MM.1S (cell line): ENCODE measurements at regions not wholly inside any gene's neighbourhood (a gene's known extent, or its start where the extent isn't known, plus 50 kb on each side); places are given as distances from the start of the nearest gene placed in this dataset.
"Not testable (repeated sequence)": the region's sequence is repeated elsewhere in the genome, so short reads cannot be mapped to it uniquely, and the experiment has no call there.

Experiments used
- DNase-seq: peaks from one replicate; pipeline ENCODE4 v3.0.0-alpha.2; 2015
- H2AFZ ChIP-seq: fragments of 300-600 bp; sonication (generic); 2 replicates; pipeline ENCODE4 v1.6.0; 2016; ENCODE audit warnings: antibody characterized with exemption, low read length
- H3F3A ChIP-seq: fragments of 300-600 bp; sonication (generic); 2 replicates; pipeline ENCODE4 v1.6.1; 2016; ENCODE audit warnings: mild to moderate bottlenecking, antibody characterized with exemption, low read length, moderate library complexity, mixed read lengths; ENCODE audit not compliant: insufficient read depth
- H3K27ac ChIP-seq: fragments of 300-600 bp; sonication (generic); 2 replicates; pipeline ENCODE4 v1.5.1; 2016; ENCODE audit warnings: mild to moderate bottlenecking, low read length
- H3K27me3 ChIP-seq: fragments of 300-600 bp; sonication (generic); replicated peaks from 2 replicates; pipeline ENCODE4 v1.6.0; 2016; ENCODE audit warnings: low read length; ENCODE audit not compliant: insufficient read depth
- H3K36me3 ChIP-seq: fragments of 300-600 bp; sonication (generic); replicated peaks from 2 replicates; pipeline ENCODE4 v1.6.1; 2016; ENCODE audit warnings: mild to moderate bottlenecking, low read length, mixed read lengths; ENCODE audit not compliant: insufficient read depth
- H3K4me1 ChIP-seq: fragments of 300-600 bp; sonication (generic); 2 replicates; pipeline ENCODE4 v1.6.1; 2016; ENCODE audit warnings: low read length, mixed read lengths
- H3K4me2 ChIP-seq: fragments of 300-600 bp; sonication (generic); 2 replicates; pipeline ENCODE4 v1.6.0; 2016; ENCODE audit warnings: low read depth, low read length
- H3K4me3 ChIP-seq: fragments of 300-600 bp; sonication (generic); 2 replicates; pipeline ENCODE4 v1.5.1; 2016; ENCODE audit warnings: low read length, mixed read lengths
- H3K79me2 ChIP-seq: fragments of 300-600 bp; sonication (generic); 2 replicates; pipeline ENCODE4 v1.6.1; 2016; ENCODE audit warnings: mixed run types, low read length, mixed read lengths
- H3K9ac ChIP-seq: fragments of 300-600 bp; sonication (generic); 2 replicates; pipeline ENCODE4 v1.6.1; 2016; ENCODE audit warnings: low read length, mixed read lengths
- H3K9me2 ChIP-seq: fragments of 300-600 bp; sonication (generic); replicated peaks from 2 replicates; pipeline ENCODE4 v1.6.1; 2016; ENCODE audit warnings: mild to moderate bottlenecking, low read length, mixed read lengths; ENCODE audit not compliant: insufficient read depth
- H3K9me3 ChIP-seq: fragments of 300-600 bp; sonication (generic); replicated peaks from 2 replicates; pipeline ENCODE4 v1.6.1; 2016; ENCODE audit warnings: mild to moderate bottlenecking, low read length, mixed read lengths; ENCODE audit not compliant: insufficient read depth
- H4K20me1 ChIP-seq: fragments of 300-600 bp; sonication (generic); 2 replicates; pipeline ENCODE4 v1.6.1; 2016; ENCODE audit warnings: mild to moderate bottlenecking, low read length, moderate library complexity, mixed read lengths; ENCODE audit not compliant: insufficient read depth
- CTCF ChIP-seq: fragments of 300-600 bp; sonication (generic); IDR thresholded peaks from 2 replicates; pipeline ENCODE4 v1.5.1; 2016; ENCODE audit warnings: antibody characterized with exemption, low read length, mixed read lengths
- EZH2 ChIP-seq: fragments of 300-600 bp; sonication (generic); optimal IDR thresholded peaks from 2 replicates; pipeline ENCODE3; 2017; ENCODE audit warnings: low read depth, mild to moderate bottlenecking, antibody characterized with exemption, low read length, mixed read lengths
- EZH2phosphoT487 ChIP-seq: fragments of 300-600 bp; sonication (generic); IDR thresholded peaks from 2 replicates; pipeline ENCODE4 v1.6.1; 2018; ENCODE audit warnings: antibody characterized with exemption, low read length

GRCh38 chr5:168140241-168140640 is 151.2 kb upstream of the WWC1 start:
- TF ChIP-seq EZH2 (no peak), CTCF (no peak), EZH2phosphoT487 (no peak)
- H4K20me1 ChIP-seq, result no peaks in the 10 kb centered on the region
- no peak overlapping the region for H3K9ac ChIP-seq
- no peaks in the 10 kb centered on the region for H3K36me3 ChIP-seq
- H3K27ac ChIP-seq, result no peak overlapping the region
- H3K9me3 ChIP-seq, result no peaks in the 10 kb centered on the region
- no peak for DNase-seq
- no peaks in the 10 kb centered on the region for H3K4me1 ChIP-seq
- no peak overlapping the region for H2AFZ ChIP-seq
- H3K9me2 ChIP-seq, result no peaks in the 10 kb centered on the region
- H3F3A ChIP-seq, result no peaks in the 10 kb centered on the region
- no peaks in the 10 kb centered on the region for H3K79me2 ChIP-seq
- H3K4me3 ChIP-seq, result no peak overlapping the region
- H3K4me2 ChIP-seq, result no peak overlapping the region
- no peaks in the 10 kb centered on the region for H3K27me3 ChIP-seq

- Histone ChIP-seq H3K4me3 (no peak overlapping the region), H3K4me1 (no peaks in the 10 kb centered on the region), H3F3A (no peaks in the 10 kb centered on the region), H3K9ac (no peak overlapping the region), H3K79me2 (no peaks in the 10 kb centered on the region), H2AFZ (no peak overlapping the region), H3K9me2 (no peaks in the 10 kb centered on the region), H3K27ac (no peak overlapping the region), H4K20me1 (no peaks in the 10 kb centered on the region), H3K27me3 (no peaks in the 10 kb centered on the region), H3K9me3 (no peaks in the 10 kb centered on the region), H3K36me3 (no peaks in the 10 kb centered on the region), H3K4me2 (no peak overlapping the region)
- TF ChIP-seq EZH2phosphoT487, result no peak
- no peak for TF ChIP-seq CTCF
- TF ChIP-seq EZH2, result no peak
- no peak for DNase-seq
Measured at GRCh38 chr5:168142402-168142801, 149.0 kb upstream of the WWC1 start.

- not testable (repeated sequence) for H3K36me3 ChIP-seq, H4K20me1 ChIP-seq, H3K27me3 ChIP-seq
Measured at GRCh38 chr5:168143521-168143920, 147.9 kb upstream of the WWC1 start.

GRCh38 chr5:168147106-168147505 is 144.3 kb upstream of the WWC1 start:
- no peak for DNase-seq
- no peak overlapping the region for H2AFZ ChIP-seq
- TF ChIP-seq EZH2, result no peak
- no peak for TF ChIP-seq EZH2phosphoT487
- TF ChIP-seq CTCF, result no peak
- H3K4me2 ChIP-seq, result no peak overlapping the region
- no peaks in the 10 kb centered on the region for H3K27me3 ChIP-seq
- H3K4me3 ChIP-seq, result no peak overlapping the region
- no peaks in the 10 kb centered on the region for H4K20me1 ChIP-seq
- no peaks in the 10 kb centered on the region for H3K9me3 ChIP-seq
- H3K4me1 ChIP-seq, result no peaks in the 10 kb centered on the region
- H3F3A ChIP-seq, result no peaks in the 10 kb centered on the region
- no peak overlapping the region for H3K9ac ChIP-seq
- H3K9me2 ChIP-seq, result no peaks in the 10 kb centered on the region
- H3K79me2 ChIP-seq, result no peaks in the 10 kb centered on the region
- H3K36me3 ChIP-seq, result no peaks in the 10 kb centered on the region
- H3K27ac ChIP-seq, result no peak overlapping the region

More at GRCh38 chr5:168143521-168143920, 147.9 kb upstream of the WWC1 start:
- not testable (repeated sequence) for H3K79me2 ChIP-seq, H2AFZ ChIP-seq, H3K4me1 ChIP-seq, H3F3A ChIP-seq, DNase-seq, H3K4me3 ChIP-seq, H3K4me2 ChIP-seq, H3K9ac ChIP-seq, H3K9me3 ChIP-seq, H3K9me2 ChIP-seq, H3K27ac ChIP-seq
